CD4-positive, alpha-beta T cell (primary cell): ENCODE measurements at regions not wholly inside any gene's neighbourhood (a gene's known extent, or its start where the extent isn't known, plus 50 kb on each side); places are given as distances from the start of the nearest gene placed in this dataset.
"Not testable (repeated sequence)": the region's sequence is repeated elsewhere in the genome, so short reads cannot be mapped to it uniquely, and the experiment has no call there.

Experiments
- ATAC-seq: fragments of 200-7000 bp; cut with Tn5 transposase; one replicate; pipeline ENCODE4 v1.10.0; 2022; ENCODE audit warnings: mild to moderate bottlenecking; ENCODE audit not compliant: poor library complexity
- CTCF ChIA-PET: fragments of 350-600 bp; sonication (Branson Sonifier 250); formaldehyde crosslinking; loops from one replicate; lab custom pipeline; 2021; ENCODE audit warnings: antibody characterized with exemption, inconsistent platforms; lab: Charles Lee
- POLR2A ChIA-PET: fragments of 350-600 bp; sonication (Branson Sonifier 250); formaldehyde crosslinking; loops from one replicate; lab custom pipeline; 2021; ENCODE audit warnings: antibody characterized with exemption, inconsistent platforms; lab: Charles Lee
- DNase-seq, 14 experiments: peaks; one replicate each; pipeline ENCODE4 v3.0.0-alpha.2; 2013 to 2020; ENCODE audit warnings: mixed read lengths in 2 of 14
- H3K27ac ChIP-seq, 2 donors: one replicate each; pipeline versions ENCODE4 v1.5.1 to v1.7.0; 2013; ENCODE audit warnings: low read length in 2 of 2, low read depth in 1 of 2, mild to moderate bottlenecking in 1 of 2
- H3K27me3 ChIP-seq, 2 experiments: 1 replicate in 1 of 2; 2 replicates in 1 of 2; pipeline versions ENCODE4 v1.6.1 to v1.7.0; 2013; ENCODE audit warnings: low read length in 2 of 2, control low read depth in 1 of 2, mild to moderate bottlenecking in 1 of 2, moderate library complexity in 1 of 2; ENCODE audit not compliant: insufficient read depth in 2 of 2, control insufficient read depth in 1 of 2
- H3K36me3 ChIP-seq: one replicate; pipeline ENCODE4 v1.6.1; 2013; ENCODE audit warnings: low read length, control low read depth; ENCODE audit not compliant: insufficient read depth
- H3K4me1 ChIP-seq: one replicate; pipeline ENCODE4 v1.6.1; 2013; ENCODE audit warnings: low read length, control low read depth; ENCODE audit not compliant: insufficient read depth
- H3K4me3 ChIP-seq: one replicate; pipeline ENCODE4 v1.5.1; 2013; ENCODE audit warnings: mild to moderate bottlenecking, low read length, moderate library complexity
- H3K9me3 ChIP-seq, 2 experiments: 1 replicate in 1 of 2; 2 replicates in 1 of 2; pipeline versions ENCODE4 v1.6.1 to v1.7.0; 2013; ENCODE audit warnings: low read length in 2 of 2, mild to moderate bottlenecking in 2 of 2, control low read depth in 1 of 2, moderate library complexity in 1 of 2; ENCODE audit not compliant: control insufficient read depth in 1 of 2, insufficient read depth in 1 of 2
- H3K27ac Mint-ChIP-seq: one replicate; pipeline ENCODE4 v1.8.0; 2020; ENCODE audit warnings: mixed read lengths
- H3K27me3 Mint-ChIP-seq: one replicate; pipeline ENCODE4 v1.8.0; 2021; ENCODE audit warnings: mixed read lengths
- H3K36me3 Mint-ChIP-seq: one replicate; pipeline ENCODE4 v1.8.0; 2021; ENCODE audit warnings: low read depth, mixed read lengths
- H3K4me1 Mint-ChIP-seq: one replicate; pipeline ENCODE4 v1.8.0; 2021; ENCODE audit warnings: low read depth, mixed read lengths
- H3K4me3 Mint-ChIP-seq: one replicate; pipeline ENCODE4 v1.8.0; 2020; ENCODE audit warnings: mild to moderate bottlenecking, mixed read lengths
- H3K9me3 Mint-ChIP-seq: one replicate; pipeline ENCODE4 v1.8.0; 2020; ENCODE audit warnings: mixed read lengths
- intact Hi-C, 2 experiments: fragments of 100-400 bp; cut with DNase I in 1 of 2; cut with micrococcal nuclease in 1 of 2; formaldehyde crosslinking; loops; one replicate each; pipeline versions ENCODE4 v1.15.1 to v1.9.0; 2023 to 2025; cut with DNase I, micrococcal nuclease
- TF ChIP-seq, protein P1 (sequence below): fragments of 200-600 bp; IDR thresholded peaks from one replicate; pipeline ENCODE4 v1.8.0; 2022; ENCODE audit warnings: antibody characterized with exemption, mild to moderate bottlenecking

GRCh38 chrX:9411682-9412081, 53.2 kb upstream of the TBL1X start:
- DNase-seq, H3K27me3 Mint-ChIP-seq, H3K4me3 ChIP-seq, POLR2A ChIA-PET, H3K9me3 ChIP-seq, H3K9me3 Mint-ChIP-seq, CTCF ChIA-PET, H3K27ac ChIP-seq, intact Hi-C loops, H3K36me3 ChIP-seq, H3K4me1 ChIP-seq, H3K4me1 Mint-ChIP-seq, H3K27ac Mint-ChIP-seq, H3K4me3 Mint-ChIP-seq, H3K36me3 Mint-ChIP-seq, ATAC-seq, H3K27me3 ChIP-seq: not testable (repeated sequence)

GRCh38 chrX:9414416-9414815, 50.4 kb upstream of the TBL1X start:
- POLR2A ChIA-PET = no interaction called here
- H3K4me3 Mint-ChIP-seq = no peak overlapping the region
- H3K4me1 ChIP-seq = no peaks in the 10 kb centered on the region

More at GRCh38 chrX:9414416-9414815, 50.4 kb upstream of the TBL1X start:
- Histone ChIP-seq H3K9me3 (no peaks in the 10 kb centered on the region), H3K4me3 (no peak overlapping the region), H3K36me3 (no peaks in the 10 kb centered on the region), H3K27me3 (no peaks in the 10 kb centered on the region), H3K27ac (no peak overlapping the region)
- CTCF ChIA-PET = interaction anchor here (0.7 to 0.9 kb wide), 2 partner anchors 11 to 13 kb away, joined by 3 to 4 read pairs; no protein-coding TSS in a partner anchor
- H3K4me1 Mint-ChIP-seq = no peaks in the 10 kb centered on the region
- no peak overlapping the region for H3K27ac Mint-ChIP-seq
- intact Hi-C loops = no loop called here
- H3K9me3 Mint-ChIP-seq = no peaks in the 10 kb centered on the region
- no peaks in the 10 kb centered on the region for H3K36me3 Mint-ChIP-seq
- ATAC-seq (no peak), DNase-seq (no peak)
- H3K27me3 Mint-ChIP-seq = no peaks in the 10 kb centered on the region
- TF ChIP-seq, protein P1, sequence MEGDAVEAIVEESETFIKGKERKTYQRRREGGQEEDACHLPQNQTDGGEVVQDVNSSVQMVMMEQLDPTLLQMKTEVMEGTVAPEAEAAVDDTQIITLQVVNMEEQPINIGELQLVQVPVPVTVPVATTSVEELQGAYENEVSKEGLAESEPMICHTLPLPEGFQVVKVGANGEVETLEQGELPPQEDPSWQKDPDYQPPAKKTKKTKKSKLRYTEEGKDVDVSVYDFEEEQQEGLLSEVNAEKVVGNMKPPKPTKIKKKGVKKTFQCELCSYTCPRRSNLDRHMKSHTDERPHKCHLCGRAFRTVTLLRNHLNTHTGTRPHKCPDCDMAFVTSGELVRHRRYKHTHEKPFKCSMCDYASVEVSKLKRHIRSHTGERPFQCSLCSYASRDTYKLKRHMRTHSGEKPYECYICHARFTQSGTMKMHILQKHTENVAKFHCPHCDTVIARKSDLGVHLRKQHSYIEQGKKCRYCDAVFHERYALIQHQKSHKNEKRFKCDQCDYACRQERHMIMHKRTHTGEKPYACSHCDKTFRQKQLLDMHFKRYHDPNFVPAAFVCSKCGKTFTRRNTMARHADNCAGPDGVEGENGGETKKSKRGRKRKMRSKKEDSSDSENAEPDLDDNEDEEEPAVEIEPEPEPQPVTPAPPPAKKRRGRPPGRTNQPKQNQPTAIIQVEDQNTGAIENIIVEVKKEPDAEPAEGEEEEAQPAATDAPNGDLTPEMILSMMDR = no peak
